ENCODE measurements at regions not wholly inside any gene's neighbourhood (a gene's known extent, or its start where the extent isn't known, plus 50 kb on each side); places are given as distances from the start of the nearest gene placed in this dataset.

DNA sequence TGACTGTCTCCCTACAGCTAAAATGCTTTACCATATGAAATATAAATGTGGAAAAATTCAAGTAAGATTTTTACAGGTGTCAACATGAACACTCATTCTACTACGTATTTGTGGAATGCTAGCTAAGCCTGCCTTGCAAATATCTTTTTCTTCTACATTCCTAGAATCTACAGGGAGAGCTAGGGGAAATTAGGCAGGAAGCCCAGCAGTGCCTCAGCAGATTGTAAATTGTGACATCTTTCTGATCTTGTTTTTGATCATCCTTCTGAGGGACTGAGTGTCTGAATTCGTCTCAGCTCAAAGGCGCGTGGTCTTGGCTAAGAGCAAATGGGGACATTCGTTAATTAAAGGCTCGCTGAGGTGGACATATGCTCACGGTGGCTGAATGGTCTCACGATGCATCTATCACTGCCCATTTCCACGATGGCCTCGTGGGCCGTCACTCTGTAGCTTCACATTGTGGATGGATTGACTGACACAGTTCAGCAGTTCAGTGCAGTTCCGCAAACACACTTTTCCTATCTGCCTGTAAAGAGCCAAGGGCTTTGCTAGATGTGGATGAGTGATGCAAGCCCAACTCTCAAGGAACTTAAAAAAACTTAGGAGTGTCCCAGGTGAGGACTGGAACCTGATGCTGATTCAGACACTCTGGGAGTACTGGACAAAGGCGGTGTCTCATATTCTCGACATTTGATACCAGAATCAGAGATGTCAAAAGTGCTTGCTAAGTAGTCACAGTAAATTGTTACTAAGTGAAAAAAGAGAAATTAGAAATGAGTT lies 562.5 kb downstream of the EFNB2 start:
- H3K27ac Mint-ChIP-seq: peak overlapping the region; percentile 83
- peak overlapping the region; percentile 12 for H3K4me3 Mint-ChIP-seq
- peaks cover 15% of the 10 kb centered on the region for H3K9me3 Mint-ChIP-seq
- peaks cover 7% of the 10 kb centered on the region for H3K36me3 Mint-ChIP-seq
- no peaks in the 10 kb centered on the region for H3K27me3 Mint-ChIP-seq (ENCODE audit: low read depth)
- no peak for DNase-seq (ENCODE audit: low spot score in 2 of 2, unreplicated experiment in 2 of 2)
- H3K4me1 Mint-ChIP-seq: peaks cover 55% of the 10 kb centered on the region
- TF ChIP-seq, protein P1, sequence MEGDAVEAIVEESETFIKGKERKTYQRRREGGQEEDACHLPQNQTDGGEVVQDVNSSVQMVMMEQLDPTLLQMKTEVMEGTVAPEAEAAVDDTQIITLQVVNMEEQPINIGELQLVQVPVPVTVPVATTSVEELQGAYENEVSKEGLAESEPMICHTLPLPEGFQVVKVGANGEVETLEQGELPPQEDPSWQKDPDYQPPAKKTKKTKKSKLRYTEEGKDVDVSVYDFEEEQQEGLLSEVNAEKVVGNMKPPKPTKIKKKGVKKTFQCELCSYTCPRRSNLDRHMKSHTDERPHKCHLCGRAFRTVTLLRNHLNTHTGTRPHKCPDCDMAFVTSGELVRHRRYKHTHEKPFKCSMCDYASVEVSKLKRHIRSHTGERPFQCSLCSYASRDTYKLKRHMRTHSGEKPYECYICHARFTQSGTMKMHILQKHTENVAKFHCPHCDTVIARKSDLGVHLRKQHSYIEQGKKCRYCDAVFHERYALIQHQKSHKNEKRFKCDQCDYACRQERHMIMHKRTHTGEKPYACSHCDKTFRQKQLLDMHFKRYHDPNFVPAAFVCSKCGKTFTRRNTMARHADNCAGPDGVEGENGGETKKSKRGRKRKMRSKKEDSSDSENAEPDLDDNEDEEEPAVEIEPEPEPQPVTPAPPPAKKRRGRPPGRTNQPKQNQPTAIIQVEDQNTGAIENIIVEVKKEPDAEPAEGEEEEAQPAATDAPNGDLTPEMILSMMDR (IDR thresholded peaks at IDR 0.05; ENCODE audit: unreplicated experiment): no peak

DNA sequence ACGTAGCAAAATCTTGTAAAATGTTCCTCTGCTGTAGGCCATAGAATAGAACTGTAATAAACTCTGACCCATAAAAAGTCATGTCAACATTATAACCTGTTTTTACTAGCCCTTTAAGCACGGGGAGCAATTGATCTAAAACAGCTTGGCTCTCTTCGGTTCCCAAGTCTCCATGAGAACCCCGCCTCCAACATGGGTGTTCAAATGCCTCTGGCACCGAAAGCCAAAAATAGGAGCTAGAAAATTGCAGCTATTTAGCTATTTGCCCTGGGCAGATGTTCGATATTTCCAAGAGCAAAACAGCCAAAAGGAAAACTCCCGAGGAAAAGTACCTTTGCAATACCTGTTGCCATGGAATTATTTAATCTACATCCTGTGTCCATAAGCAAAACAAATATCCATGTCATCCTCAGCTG lies 563.1 kb downstream of the EFNB2 start:
- Mint-ChIP-seq H3K36me3 (peaks cover 5% of the 10 kb centered on the region), H3K4me1 (peaks cover 56% of the 10 kb centered on the region), H3K4me3 (peak overlapping the region; percentile 7), H3K9me3 (peaks cover 12% of the 10 kb centered on the region), H3K27me3 (ENCODE audit: low read depth) (no peaks in the 10 kb centered on the region), H3K27ac (peak overlapping the region; percentile 83)
- TF ChIP-seq, protein P1 (IDR thresholded peaks at IDR 0.05; ENCODE audit: unreplicated experiment): no peak
- DNase-seq (ENCODE audit: low spot score in 2 of 2, unreplicated experiment in 2 of 2): no peak

DNA sequence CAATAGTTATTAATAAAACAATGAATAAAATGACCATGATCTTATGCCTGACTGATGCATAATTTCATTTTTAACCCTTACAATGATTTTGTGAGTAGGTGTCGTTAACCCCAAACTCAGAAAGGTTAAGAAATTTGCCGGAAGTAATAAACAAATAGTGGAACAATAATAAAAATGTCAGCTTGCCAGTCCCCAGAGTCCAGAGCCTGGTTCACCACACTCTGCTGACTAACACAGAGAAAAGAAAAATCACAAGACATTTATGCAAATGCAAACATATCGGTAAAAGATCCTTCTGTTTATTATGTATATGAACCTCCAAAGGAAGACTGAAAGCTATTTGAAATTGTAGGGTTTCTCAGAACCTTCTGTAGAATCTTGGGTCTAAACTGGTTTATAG lies 563.7 kb downstream of the EFNB2 start:
- peak overlapping the region; percentile 83 for H3K27ac Mint-ChIP-seq
- peaks cover 56% of the 10 kb centered on the region for H3K4me1 Mint-ChIP-seq
- no peaks in the 10 kb centered on the region for H3K27me3 Mint-ChIP-seq (ENCODE audit: low read depth)
- peaks cover 8% of the 10 kb centered on the region for H3K9me3 Mint-ChIP-seq
- DNase-seq (ENCODE audit: low spot score in 2 of 2, unreplicated experiment in 2 of 2): no peak
- TF ChIP-seq, protein P1 (IDR thresholded peaks at IDR 0.05; ENCODE audit: unreplicated experiment): no peak
- no peaks in the 10 kb centered on the region for H3K36me3 Mint-ChIP-seq
- peak overlapping the region; percentile 4 for H3K4me3 Mint-ChIP-seq

DNA sequence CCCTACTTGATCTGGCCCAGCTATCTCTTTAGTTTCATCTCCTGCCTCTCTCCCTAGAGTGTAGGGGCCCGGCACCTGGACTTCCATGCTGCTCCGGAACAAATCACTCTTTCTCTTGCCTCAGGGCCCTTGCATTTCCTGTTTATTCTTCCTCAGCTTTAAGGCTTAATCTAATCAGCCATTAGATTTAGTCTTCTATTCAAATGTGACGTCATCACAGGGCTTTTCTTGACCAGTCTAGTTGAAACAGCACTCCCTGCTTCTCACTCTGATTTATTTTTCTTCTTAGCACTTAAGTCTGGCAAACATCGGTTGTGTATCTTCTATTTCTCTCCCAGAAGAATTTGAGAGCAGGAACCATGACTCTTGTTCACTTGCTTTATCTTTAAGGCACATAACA lies 564.1 kb downstream of the EFNB2 start:
- peaks cover 56% of the 10 kb centered on the region for H3K4me1 Mint-ChIP-seq
- no peaks in the 10 kb centered on the region for H3K36me3 Mint-ChIP-seq
- TF ChIP-seq, protein P1 (IDR thresholded peaks at IDR 0.05; ENCODE audit: unreplicated experiment): no peak
- H3K9me3 Mint-ChIP-seq: peaks cover 4% of the 10 kb centered on the region
- no peak for DNase-seq (ENCODE audit: low spot score in 2 of 2, unreplicated experiment in 2 of 2)
- H3K27ac Mint-ChIP-seq: peak overlapping the region; percentile 83
- H3K4me3 Mint-ChIP-seq: no peak overlapping the region
- no peaks in the 10 kb centered on the region for H3K27me3 Mint-ChIP-seq (ENCODE audit: low read depth)

DNA sequence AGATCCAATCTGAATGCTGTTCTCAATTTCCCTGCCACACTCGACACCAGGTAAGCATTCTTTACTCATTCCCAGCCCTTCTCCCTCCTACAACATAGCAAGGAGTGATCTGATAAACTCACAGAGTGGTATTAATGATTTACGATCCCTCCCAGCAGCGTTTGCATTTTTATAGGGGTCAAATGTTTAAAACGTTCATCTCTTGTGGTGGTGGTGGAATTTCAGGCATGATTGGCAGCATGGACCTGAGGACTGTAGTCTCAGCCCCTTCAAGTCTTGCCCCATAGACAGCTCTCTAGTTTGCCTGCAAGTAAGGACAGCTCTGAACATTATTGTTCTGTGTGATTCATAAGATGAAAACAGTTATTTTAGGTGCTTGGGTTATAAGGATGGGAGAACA lies 565.7 kb downstream of the EFNB2 start:
- Mint-ChIP-seq H3K27ac (peak overlapping the region; percentile 89), H3K4me1 (peaks cover 59% of the 10 kb centered on the region), H3K27me3 (ENCODE audit: low read depth) (no peaks in the 10 kb centered on the region), H3K36me3 (no peaks in the 10 kb centered on the region), H3K9me3 (no peaks in the 10 kb centered on the region), H3K4me3 (peak overlapping the region; percentile 35)
- DNase-seq (ENCODE audit: low spot score in 2 of 2, unreplicated experiment in 2 of 2): no peak
- TF ChIP-seq, protein P1 (IDR thresholded peaks at IDR 0.05; ENCODE audit: unreplicated experiment): no peak
